Psoas muscle (tissue), 7 donors: ENCODE measurements at regions not wholly inside any gene's neighbourhood (a gene's known extent, or its start where the extent isn't known, plus 50 kb on each side); places are given as distances from the start of the nearest gene placed in this dataset.

Experiments
- ATAC-seq, 4 donors: fragments of 200-7000 bp; cut with Tn5 transposase; one replicate each; pipeline ENCODE4 v1.9.1; 2020; ENCODE audit warnings: moderate library complexity in 3 of 4, mild to moderate bottlenecking in 2 of 4
- DNase-seq, 2 donors: peaks; one replicate each; pipeline ENCODE4 v3.0.0-alpha.2; 2020
- H3K27ac ChIP-seq: fragments of 200-600 bp; one replicate; pipeline ENCODE4 v1.8.0; 2022
- H3K27me3 ChIP-seq, 3 donors: fragments of 200-600 bp in 1 of 3; one replicate each; pipeline versions ENCODE4 v1.6.1 to v1.8.0; 2013 to 2022; ENCODE audit warnings: low read length in 2 of 3, mild to moderate bottlenecking in 2 of 3, moderate library complexity in 1 of 3; ENCODE audit not compliant: insufficient read depth in 3 of 3
- H3K36me3 ChIP-seq, 2 donors: fragments of 200-600 bp in 1 of 2; one replicate each; pipeline versions ENCODE4 v1.6.1 to v1.8.0; 2013 to 2022; ENCODE audit warnings: low read depth in 1 of 2, mild to moderate bottlenecking in 1 of 2, moderate library complexity in 1 of 2; ENCODE audit not compliant: insufficient read depth in 1 of 2
- H3K4me1 ChIP-seq: fragments of 200-600 bp; one replicate; pipeline ENCODE4 v1.8.0; 2022
- H3K4me3 ChIP-seq: fragments of 200-600 bp; one replicate; pipeline ENCODE4 v1.8.0; 2022; ENCODE audit warnings: mild to moderate bottlenecking
- H3K9me3 ChIP-seq: fragments of 200-600 bp; one replicate; pipeline ENCODE4 v1.8.0; 2022
- WGBS, 3 donors: extraction: QIAGEN DNeasy Blood & Tissue Kit; methylation state at CpG; one replicate each; pipeline versions ENCODE4 v1.1.6 to v1.1.7; 2013; 5-methylcytosine and 5-hydroxymethylcytosine counted together
- intact Hi-C, 2 donors: fragments of 100-400 bp; cut with DNase I; formaldehyde crosslinking; loops; one replicate each; pipeline versions ENCODE4 v1.11.0 to v1.14.2; 2022
- TF ChIP-seq, protein P1 (sequence below): fragments of 200-600 bp; IDR thresholded peaks from one replicate; pipeline ENCODE4 v1.8.0; 2022; ENCODE audit warnings: antibody characterized with exemption
- donor health status: healthy with polysubstance abuse.
- donor health status: DM: no; HTN: no; CAD: no; lungs with moderate emphysema.
- donor health status: Bipolar disorder and iron deficiency.
- donor health status: healthy.
- donor health status: DM: yes; HTN: yes; CAD: no.
- donor health status: DM: no; HTN: no; CAD: no.
- donor health status: DM: yes; HTN: yes; CAD: no.

DNA sequence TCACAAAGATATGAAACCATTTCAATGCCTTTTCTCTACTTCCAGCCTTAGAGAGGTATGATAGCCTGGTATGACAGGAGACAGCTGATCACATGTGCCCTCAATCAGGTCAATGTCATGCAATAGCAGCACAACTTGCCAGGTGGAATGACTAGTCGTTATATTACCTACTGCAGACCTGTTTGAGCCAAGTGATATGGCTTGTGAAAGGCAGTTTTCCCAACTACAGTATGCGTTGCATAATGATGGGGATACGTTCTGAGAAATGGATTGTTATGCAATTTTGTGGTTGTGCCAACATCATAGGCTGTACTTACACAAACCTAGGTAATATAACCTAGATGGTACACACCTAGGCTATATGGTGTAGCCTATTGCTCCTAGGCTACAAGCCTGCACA is 262.8 kb downstream of the ICOS start:
- WGBS, 3 donors = 58 to 82% (median 65%) methylated on average over 3 of the region's 3 CpGs
- TF ChIP-seq, protein P1, sequence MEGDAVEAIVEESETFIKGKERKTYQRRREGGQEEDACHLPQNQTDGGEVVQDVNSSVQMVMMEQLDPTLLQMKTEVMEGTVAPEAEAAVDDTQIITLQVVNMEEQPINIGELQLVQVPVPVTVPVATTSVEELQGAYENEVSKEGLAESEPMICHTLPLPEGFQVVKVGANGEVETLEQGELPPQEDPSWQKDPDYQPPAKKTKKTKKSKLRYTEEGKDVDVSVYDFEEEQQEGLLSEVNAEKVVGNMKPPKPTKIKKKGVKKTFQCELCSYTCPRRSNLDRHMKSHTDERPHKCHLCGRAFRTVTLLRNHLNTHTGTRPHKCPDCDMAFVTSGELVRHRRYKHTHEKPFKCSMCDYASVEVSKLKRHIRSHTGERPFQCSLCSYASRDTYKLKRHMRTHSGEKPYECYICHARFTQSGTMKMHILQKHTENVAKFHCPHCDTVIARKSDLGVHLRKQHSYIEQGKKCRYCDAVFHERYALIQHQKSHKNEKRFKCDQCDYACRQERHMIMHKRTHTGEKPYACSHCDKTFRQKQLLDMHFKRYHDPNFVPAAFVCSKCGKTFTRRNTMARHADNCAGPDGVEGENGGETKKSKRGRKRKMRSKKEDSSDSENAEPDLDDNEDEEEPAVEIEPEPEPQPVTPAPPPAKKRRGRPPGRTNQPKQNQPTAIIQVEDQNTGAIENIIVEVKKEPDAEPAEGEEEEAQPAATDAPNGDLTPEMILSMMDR = no peak

DNA sequence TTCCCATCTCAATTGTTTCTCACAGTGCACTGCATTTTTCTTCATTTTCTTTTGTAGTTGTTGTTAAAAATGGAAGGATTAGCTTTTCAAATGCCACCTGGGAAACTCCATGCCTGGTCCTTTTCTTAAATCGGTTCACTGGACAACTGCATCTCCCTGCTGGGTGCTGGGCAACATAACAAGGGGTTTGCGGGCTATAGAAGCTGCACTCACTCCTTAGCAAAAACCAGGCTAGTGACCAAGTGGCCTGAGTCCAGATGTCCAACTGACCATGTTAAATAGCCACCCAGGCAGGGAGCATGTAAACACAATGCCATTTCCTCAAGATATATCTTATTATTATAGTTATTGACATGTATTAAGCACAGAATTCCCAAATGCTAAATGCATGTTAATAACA is 264.9 kb downstream of the ICOS start:
- intact Hi-C loops = no loop called here
- H3K36me3 ChIP-seq = no peaks in the 10 kb centered on the region
- H3K4me3 ChIP-seq = no peak overlapping the region
- 44 to 60% (median 50%) methylated on average over 2 of the region's 2 CpGs for WGBS, 3 donors
- no peaks in the 10 kb centered on the region for H3K4me1 ChIP-seq
- DNase-seq (no peak), ATAC-seq (no peak)
- H3K27me3 ChIP-seq = no peaks in the 10 kb centered on the region
- H3K27ac ChIP-seq = no peak overlapping the region
- H3K9me3 ChIP-seq = no peaks in the 10 kb centered on the region
- TF ChIP-seq, protein P1 = no peak

More for the DNA sequence above, 262.8 kb downstream of the ICOS start:
- DNase-seq = no peak
- no peaks in the 10 kb centered on the region for H3K27me3 ChIP-seq
- intact Hi-C loops = no loop called here
- no peaks in the 10 kb centered on the region for H3K36me3 ChIP-seq
- no peak for ATAC-seq
- no peak overlapping the region for H3K27ac ChIP-seq
- H3K4me3 ChIP-seq = no peak overlapping the region
- H3K9me3 ChIP-seq = no peaks in the 10 kb centered on the region
- H3K4me1 ChIP-seq = no peaks in the 10 kb centered on the region

DNA sequence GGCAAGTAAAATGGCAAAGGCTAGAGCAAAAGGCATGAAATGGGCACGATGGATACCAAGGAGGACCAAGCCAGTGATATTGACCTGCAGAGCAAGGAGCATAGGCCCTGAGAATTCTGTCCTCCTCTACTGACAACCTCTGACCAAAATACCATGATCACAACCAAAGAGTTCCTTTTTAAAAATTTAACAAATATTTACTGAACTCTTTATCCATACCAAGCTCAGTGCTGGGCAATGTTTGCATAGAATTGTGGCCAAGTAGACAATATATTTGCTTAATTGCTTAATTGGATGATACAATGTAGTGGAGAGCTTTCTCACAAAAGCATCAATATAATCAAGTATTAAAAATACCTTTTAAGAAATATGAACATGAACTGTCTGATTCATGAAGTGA is 265.7 kb downstream of the ICOS start:
- Histone ChIP-seq H3K9me3 (no peaks in the 10 kb centered on the region), H3K4me3 (no peak overlapping the region), H3K27me3 (no peaks in the 10 kb centered on the region), H3K36me3 (no peaks in the 10 kb centered on the region), H3K4me1 (no peaks in the 10 kb centered on the region), H3K27ac (no peak overlapping the region)
- 86 to 100% (median 95%) methylated on average over 1 of the region's 1 CpG for WGBS, 3 donors
- no peak for ATAC-seq
- no peak for DNase-seq
- TF ChIP-seq, protein P1 = no peak
- intact Hi-C loops = no loop called here

DNA sequence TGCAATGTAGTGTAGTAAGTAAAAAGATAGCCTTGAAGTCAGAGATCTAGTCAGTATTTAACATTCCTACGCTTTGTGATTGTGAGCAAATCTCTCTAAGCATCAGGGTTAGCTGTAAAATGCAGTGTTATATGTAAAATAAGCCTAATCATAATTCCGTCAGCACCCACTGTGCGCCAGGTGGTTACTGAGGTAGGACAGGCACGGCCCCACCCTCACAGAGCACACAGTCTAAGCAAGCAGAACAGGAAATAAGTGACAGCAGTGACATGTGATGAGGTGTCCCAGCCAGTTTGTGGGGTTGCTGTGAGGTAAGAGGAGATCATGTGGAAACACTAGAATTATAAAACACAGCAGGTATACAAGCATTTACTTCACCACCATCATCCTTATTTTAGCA is 267.1 kb downstream of the ICOS start:
- Histone ChIP-seq H3K36me3 (no peaks in the 10 kb centered on the region), H3K27ac (no peak overlapping the region), H3K27me3 (no peaks in the 10 kb centered on the region), H3K9me3 (no peaks in the 10 kb centered on the region), H3K4me1 (no peaks in the 10 kb centered on the region), H3K4me3 (no peak overlapping the region)
- intact Hi-C loops = no loop called here
- ATAC-seq = no peak
- TF ChIP-seq, protein P1 = no peak
- no peak for DNase-seq
- WGBS, 3 donors = 84 to 92% (median 86%) methylated on average over 4 of the region's 4 CpGs

DNA sequence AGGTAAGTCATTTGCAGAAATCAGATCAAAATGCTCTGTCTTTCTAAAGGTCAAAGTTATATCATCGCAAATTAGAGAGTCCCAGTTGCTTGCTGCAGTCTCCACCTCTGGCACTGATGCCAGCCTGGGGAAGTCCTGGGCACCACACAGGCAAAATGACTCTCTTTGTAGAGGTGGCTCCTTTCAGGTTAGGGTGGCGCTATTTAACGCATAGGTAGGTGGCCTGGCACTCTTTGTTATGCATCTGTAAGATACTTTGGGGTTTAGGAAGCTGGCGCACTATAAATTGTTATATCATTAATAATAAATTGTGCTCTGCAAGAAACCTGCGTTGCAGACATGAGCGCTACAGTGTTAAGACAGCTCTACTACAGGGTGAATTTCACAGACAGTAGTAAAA is 268.5 kb downstream of the ICOS start:
- H3K9me3 ChIP-seq = no peaks in the 10 kb centered on the region
- 80 to 85% (median 80%) methylated on average over 6 of the region's 6 CpGs for WGBS, 3 donors
- intact Hi-C loops = no loop called here
- H3K4me3 ChIP-seq = no peak overlapping the region
- DNase-seq = no peak
- no peaks in the 10 kb centered on the region for H3K4me1 ChIP-seq
- TF ChIP-seq, protein P1 = no peak
- H3K27ac ChIP-seq = no peak overlapping the region
- ATAC-seq = no peak
- H3K27me3 ChIP-seq = no peaks in the 10 kb centered on the region
- no peaks in the 10 kb centered on the region for H3K36me3 ChIP-seq
